ENCODE measurements at regions not wholly inside any gene's neighbourhood (a gene's known extent, or its start where the extent isn't known, plus 50 kb on each side); places are given as distances from the start of the nearest gene placed in this dataset.

GRCh38 chr11:15525582-15525981, 410.9 kb downstream of the INSC start:
- no peak for DNase-seq (ENCODE audit: low read depth)
- no peak for TF ChIP-seq CTCF (IDR thresholded peaks at IDR 0.05; ENCODE audit: control insufficient read depth, extremely low read depth, insufficient read depth)
- H3K4me3 ChIP-seq (ENCODE audit: low read depth, low read length): no peak overlapping the region

- no peak overlapping the region for H3K4me3 ChIP-seq (ENCODE audit: low read depth, low read length)
- DNase-seq (ENCODE audit: low read depth): no peak
- no peak for TF ChIP-seq CTCF (IDR thresholded peaks at IDR 0.05; ENCODE audit: control insufficient read depth, extremely low read depth, insufficient read depth)
These were observed 411.3 kb downstream of the INSC start for GRCh38 chr11:15526032-15526431.

GRCh38 chr11:15526859-15527450, 412.2 kb downstream of the INSC start:
- DNase-seq (ENCODE audit: low read depth): no peak
- H3K4me3 ChIP-seq (ENCODE audit: low read depth, low read length): no peak overlapping the region
- no peak for TF ChIP-seq CTCF (IDR thresholded peaks at IDR 0.05; ENCODE audit: control insufficient read depth, extremely low read depth, insufficient read depth)

- TF ChIP-seq CTCF (IDR thresholded peaks at IDR 0.05; ENCODE audit: control insufficient read depth, extremely low read depth, insufficient read depth): no peak
- no peak overlapping the region for H3K4me3 ChIP-seq (ENCODE audit: low read depth, low read length)
- peak; percentile 85 for DNase-seq (ENCODE audit: low read depth)
These were observed 417.7 kb downstream of the INSC start for GRCh38 chr11:15532432-15532831.

GRCh38 chr11:15534266-15534665, 419.5 kb downstream of the INSC start:
- no peak for DNase-seq (ENCODE audit: low read depth)
- H3K4me3 ChIP-seq (ENCODE audit: low read depth, low read length): no peak overlapping the region
- no peak for TF ChIP-seq CTCF (IDR thresholded peaks at IDR 0.05; ENCODE audit: control insufficient read depth, extremely low read depth, insufficient read depth)

GRCh38 chr11:15535414-15535813, 420.7 kb downstream of the INSC start:
- no peak for TF ChIP-seq CTCF (IDR thresholded peaks at IDR 0.05; ENCODE audit: control insufficient read depth, extremely low read depth, insufficient read depth)
- no peak overlapping the region for H3K4me3 ChIP-seq (ENCODE audit: low read depth, low read length)
- DNase-seq (ENCODE audit: low read depth): no peak

- no peak for TF ChIP-seq CTCF (IDR thresholded peaks at IDR 0.05; ENCODE audit: control insufficient read depth, extremely low read depth, insufficient read depth)
- H3K4me3 ChIP-seq (ENCODE audit: low read depth, low read length): no peak overlapping the region
- no peak for DNase-seq (ENCODE audit: low read depth)
These were observed 421.7 kb downstream of the INSC start for GRCh38 chr11:15536438-15536837.
